Fibroblast of the aortic adventitia (primary cell): ENCODE measurements at regions not wholly inside any gene's neighbourhood (a gene's known extent, or its start where the extent isn't known, plus 50 kb on each side); places are given as distances from the start of the nearest gene placed in this dataset.
A peak's percentile ranks its signal among the peaks of the same experiment; 100 is the strongest.
"Not testable (repeated sequence)": the region's sequence is repeated elsewhere in the genome, so short reads cannot be mapped to it uniquely, and the experiment has no call there.

Experiments used
- DNase-seq: peaks from one replicate; pipeline ENCODE4 v3.0.0-alpha.2; 2010; ENCODE audit warnings: low read depth
- H3K4me3 ChIP-seq: 2 replicates; pipeline ENCODE4 v1.5.1; 2011; ENCODE audit warnings: low read depth, mild to moderate bottlenecking, control low read depth, low read length, moderate library complexity
- CTCF ChIP-seq: IDR thresholded peaks from 2 replicates; pipeline ENCODE4 v1.5.1; 2011; ENCODE audit warnings: mild to moderate bottlenecking, low read length, control low read depth, inconsistent platforms; ENCODE audit not compliant: insufficient read depth

- TF ChIP-seq CTCF, result no peak
- no peak overlapping the region for H3K4me3 ChIP-seq
- peak; percentile 22 for DNase-seq
Measured at GRCh38 chr2:52260904-52261303, 1229.0 kb upstream of the NRXN1 start.

GRCh38 chr2:52258967-52259366 lies 1227.0 kb upstream of the NRXN1 start:
- H3K4me3 ChIP-seq, DNase-seq: not testable (repeated sequence)

GRCh38 chr2:52258038-52258437 lies 1226.1 kb upstream of the NRXN1 start:
- no peak for TF ChIP-seq CTCF
- H3K4me3 ChIP-seq, result no peak overlapping the region
- DNase-seq, result no peak

GRCh38 chr2:52253416-52253980 lies 1221.6 kb upstream of the NRXN1 start:
- DNase-seq, result no peak
- TF ChIP-seq CTCF, result no peak
- no peak overlapping the region for H3K4me3 ChIP-seq

GRCh38 chr2:52238782-52239181 lies 1206.8 kb upstream of the NRXN1 start:
- no peak for DNase-seq
- no peak for TF ChIP-seq CTCF
- H3K4me3 ChIP-seq, result no peak overlapping the region

GRCh38 chr2:52222128-52222527 lies 1190.2 kb upstream of the NRXN1 start:
- no peak for TF ChIP-seq CTCF
- no peak overlapping the region for H3K4me3 ChIP-seq
- DNase-seq, result peak; percentile 4

- no peak overlapping the region for H3K4me3 ChIP-seq
- no peak for DNase-seq
- TF ChIP-seq CTCF, result no peak
Measured at GRCh38 chr2:52220393-52220792, 1188.5 kb upstream of the NRXN1 start.
